Esophagus squamous epithelium (tissue), 4 donors: ENCODE measurements at regions not wholly inside any gene's neighbourhood (a gene's known extent, or its start where the extent isn't known, plus 50 kb on each side); places are given as distances from the start of the nearest gene placed in this dataset.

Experiments
- POLR2A ChIP-seq, 4 donors: fragments of 450-650 bp; IDR thresholded peaks; one replicate each; pipeline ENCODE4 v1.6.1; 2017; ENCODE audit warnings: antibody characterized with exemption in 4 of 4, mild to moderate bottlenecking in 4 of 4, moderate library complexity in 3 of 4
- TF ChIP-seq, protein P1 (sequence below), 6 experiments: fragments of 450-650 bp in 4 of 6; fragments of 200-600 bp in 2 of 6; sonication (generic) in 2 of 6; IDR thresholded peaks; one replicate each; pipeline ENCODE4 v1.5.1; 2016 to 2019; ENCODE audit warnings: antibody characterized with exemption in 6 of 6, mild to moderate bottlenecking in 4 of 6, moderate library complexity in 4 of 6

DNA sequence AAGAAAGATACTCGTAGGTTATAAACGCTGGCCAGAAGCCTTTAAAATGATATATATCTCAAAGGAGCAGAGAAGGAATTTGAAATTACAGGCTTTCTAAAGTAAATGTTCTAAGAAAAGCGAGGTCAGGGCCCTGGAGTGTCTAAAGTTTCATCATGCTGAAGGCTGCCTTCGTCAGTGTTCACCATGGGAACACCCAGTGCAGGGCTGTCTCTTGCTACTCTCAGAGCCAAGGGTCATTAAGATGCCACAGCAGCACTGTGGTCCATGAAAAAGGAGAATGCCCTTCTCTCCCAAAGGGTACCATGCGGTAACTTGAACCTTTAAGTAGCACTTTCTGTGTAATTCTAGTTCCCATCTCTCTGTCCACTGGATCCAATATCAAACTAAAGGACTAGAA, 174.5 kb upstream of the NWD2 start:
- TF ChIP-seq, protein P1, sequence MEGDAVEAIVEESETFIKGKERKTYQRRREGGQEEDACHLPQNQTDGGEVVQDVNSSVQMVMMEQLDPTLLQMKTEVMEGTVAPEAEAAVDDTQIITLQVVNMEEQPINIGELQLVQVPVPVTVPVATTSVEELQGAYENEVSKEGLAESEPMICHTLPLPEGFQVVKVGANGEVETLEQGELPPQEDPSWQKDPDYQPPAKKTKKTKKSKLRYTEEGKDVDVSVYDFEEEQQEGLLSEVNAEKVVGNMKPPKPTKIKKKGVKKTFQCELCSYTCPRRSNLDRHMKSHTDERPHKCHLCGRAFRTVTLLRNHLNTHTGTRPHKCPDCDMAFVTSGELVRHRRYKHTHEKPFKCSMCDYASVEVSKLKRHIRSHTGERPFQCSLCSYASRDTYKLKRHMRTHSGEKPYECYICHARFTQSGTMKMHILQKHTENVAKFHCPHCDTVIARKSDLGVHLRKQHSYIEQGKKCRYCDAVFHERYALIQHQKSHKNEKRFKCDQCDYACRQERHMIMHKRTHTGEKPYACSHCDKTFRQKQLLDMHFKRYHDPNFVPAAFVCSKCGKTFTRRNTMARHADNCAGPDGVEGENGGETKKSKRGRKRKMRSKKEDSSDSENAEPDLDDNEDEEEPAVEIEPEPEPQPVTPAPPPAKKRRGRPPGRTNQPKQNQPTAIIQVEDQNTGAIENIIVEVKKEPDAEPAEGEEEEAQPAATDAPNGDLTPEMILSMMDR (IDR thresholded peaks at IDR 0.05): no peak
- TF ChIP-seq POLR2A (IDR thresholded peaks at IDR 0.05): no peak
